H1 (cell line): ENCODE measurements at regions not wholly inside any gene's neighbourhood (a gene's known extent, or its start where the extent isn't known, plus 50 kb on each side); places are given as distances from the start of the nearest gene placed in this dataset.

ENCODE experiments used
- BRCA1 ChIP-seq: IDR thresholded peaks from 2 replicates; pipeline ENCODE4 v1.6.1; 2012; ENCODE audit warnings: low read depth, low read length, improper control_type of control experiment
- CEBPB ChIP-seq: IDR thresholded peaks from 2 replicates; pipeline ENCODE4 v1.6.1; 2012; ENCODE audit warnings: low read depth, low read length
- CHD2 ChIP-seq: IDR thresholded peaks from 2 replicates; pipeline ENCODE4 v1.6.1; 2012; ENCODE audit warnings: low read length, improper control_type of control experiment
- CREB1 ChIP-seq: IDR thresholded peaks from 2 replicates; pipeline ENCODE4 v1.6.1; 2012; ENCODE audit warnings: inconsistent platforms
- RXRA ChIP-seq: IDR thresholded peaks from 2 replicates; pipeline ENCODE4 v1.6.1; 2011; ENCODE audit warnings: low read depth, mild to moderate bottlenecking, low read length, moderate library complexity; ENCODE audit not compliant: insufficient read depth
- SP2 ChIP-seq: IDR thresholded peaks from 2 replicates; pipeline ENCODE4 v1.6.1; 2012; ENCODE audit warnings: mild to moderate bottlenecking, low read length, inconsistent platforms
- TBP ChIP-seq: IDR thresholded peaks from 2 replicates; pipeline ENCODE4 v1.6.1; 2011; ENCODE audit warnings: low read depth, low read length, improper control_type of control experiment
- TF ChIP-seq, protein P1 (sequence below): fragments of 300-600 bp; sonication (generic); IDR thresholded peaks from 2 replicates; pipeline ENCODE4 v1.7.1; 2012; ENCODE audit warnings: low read length, moderate library complexity, mild to moderate bottlenecking, inconsistent platforms; ENCODE audit not compliant: insufficient replicate concordance
- TF ChIP-seq, protein P2 (sequence below): IDR thresholded peaks from 2 replicates; pipeline ENCODE4 v1.6.1; 2012; ENCODE audit warnings: low read length, inconsistent platforms

GRCh38 chr13:48161530-48162179 lies 66.8 kb upstream of the MED4 start (continued):
- TF ChIP-seq, protein P1, sequence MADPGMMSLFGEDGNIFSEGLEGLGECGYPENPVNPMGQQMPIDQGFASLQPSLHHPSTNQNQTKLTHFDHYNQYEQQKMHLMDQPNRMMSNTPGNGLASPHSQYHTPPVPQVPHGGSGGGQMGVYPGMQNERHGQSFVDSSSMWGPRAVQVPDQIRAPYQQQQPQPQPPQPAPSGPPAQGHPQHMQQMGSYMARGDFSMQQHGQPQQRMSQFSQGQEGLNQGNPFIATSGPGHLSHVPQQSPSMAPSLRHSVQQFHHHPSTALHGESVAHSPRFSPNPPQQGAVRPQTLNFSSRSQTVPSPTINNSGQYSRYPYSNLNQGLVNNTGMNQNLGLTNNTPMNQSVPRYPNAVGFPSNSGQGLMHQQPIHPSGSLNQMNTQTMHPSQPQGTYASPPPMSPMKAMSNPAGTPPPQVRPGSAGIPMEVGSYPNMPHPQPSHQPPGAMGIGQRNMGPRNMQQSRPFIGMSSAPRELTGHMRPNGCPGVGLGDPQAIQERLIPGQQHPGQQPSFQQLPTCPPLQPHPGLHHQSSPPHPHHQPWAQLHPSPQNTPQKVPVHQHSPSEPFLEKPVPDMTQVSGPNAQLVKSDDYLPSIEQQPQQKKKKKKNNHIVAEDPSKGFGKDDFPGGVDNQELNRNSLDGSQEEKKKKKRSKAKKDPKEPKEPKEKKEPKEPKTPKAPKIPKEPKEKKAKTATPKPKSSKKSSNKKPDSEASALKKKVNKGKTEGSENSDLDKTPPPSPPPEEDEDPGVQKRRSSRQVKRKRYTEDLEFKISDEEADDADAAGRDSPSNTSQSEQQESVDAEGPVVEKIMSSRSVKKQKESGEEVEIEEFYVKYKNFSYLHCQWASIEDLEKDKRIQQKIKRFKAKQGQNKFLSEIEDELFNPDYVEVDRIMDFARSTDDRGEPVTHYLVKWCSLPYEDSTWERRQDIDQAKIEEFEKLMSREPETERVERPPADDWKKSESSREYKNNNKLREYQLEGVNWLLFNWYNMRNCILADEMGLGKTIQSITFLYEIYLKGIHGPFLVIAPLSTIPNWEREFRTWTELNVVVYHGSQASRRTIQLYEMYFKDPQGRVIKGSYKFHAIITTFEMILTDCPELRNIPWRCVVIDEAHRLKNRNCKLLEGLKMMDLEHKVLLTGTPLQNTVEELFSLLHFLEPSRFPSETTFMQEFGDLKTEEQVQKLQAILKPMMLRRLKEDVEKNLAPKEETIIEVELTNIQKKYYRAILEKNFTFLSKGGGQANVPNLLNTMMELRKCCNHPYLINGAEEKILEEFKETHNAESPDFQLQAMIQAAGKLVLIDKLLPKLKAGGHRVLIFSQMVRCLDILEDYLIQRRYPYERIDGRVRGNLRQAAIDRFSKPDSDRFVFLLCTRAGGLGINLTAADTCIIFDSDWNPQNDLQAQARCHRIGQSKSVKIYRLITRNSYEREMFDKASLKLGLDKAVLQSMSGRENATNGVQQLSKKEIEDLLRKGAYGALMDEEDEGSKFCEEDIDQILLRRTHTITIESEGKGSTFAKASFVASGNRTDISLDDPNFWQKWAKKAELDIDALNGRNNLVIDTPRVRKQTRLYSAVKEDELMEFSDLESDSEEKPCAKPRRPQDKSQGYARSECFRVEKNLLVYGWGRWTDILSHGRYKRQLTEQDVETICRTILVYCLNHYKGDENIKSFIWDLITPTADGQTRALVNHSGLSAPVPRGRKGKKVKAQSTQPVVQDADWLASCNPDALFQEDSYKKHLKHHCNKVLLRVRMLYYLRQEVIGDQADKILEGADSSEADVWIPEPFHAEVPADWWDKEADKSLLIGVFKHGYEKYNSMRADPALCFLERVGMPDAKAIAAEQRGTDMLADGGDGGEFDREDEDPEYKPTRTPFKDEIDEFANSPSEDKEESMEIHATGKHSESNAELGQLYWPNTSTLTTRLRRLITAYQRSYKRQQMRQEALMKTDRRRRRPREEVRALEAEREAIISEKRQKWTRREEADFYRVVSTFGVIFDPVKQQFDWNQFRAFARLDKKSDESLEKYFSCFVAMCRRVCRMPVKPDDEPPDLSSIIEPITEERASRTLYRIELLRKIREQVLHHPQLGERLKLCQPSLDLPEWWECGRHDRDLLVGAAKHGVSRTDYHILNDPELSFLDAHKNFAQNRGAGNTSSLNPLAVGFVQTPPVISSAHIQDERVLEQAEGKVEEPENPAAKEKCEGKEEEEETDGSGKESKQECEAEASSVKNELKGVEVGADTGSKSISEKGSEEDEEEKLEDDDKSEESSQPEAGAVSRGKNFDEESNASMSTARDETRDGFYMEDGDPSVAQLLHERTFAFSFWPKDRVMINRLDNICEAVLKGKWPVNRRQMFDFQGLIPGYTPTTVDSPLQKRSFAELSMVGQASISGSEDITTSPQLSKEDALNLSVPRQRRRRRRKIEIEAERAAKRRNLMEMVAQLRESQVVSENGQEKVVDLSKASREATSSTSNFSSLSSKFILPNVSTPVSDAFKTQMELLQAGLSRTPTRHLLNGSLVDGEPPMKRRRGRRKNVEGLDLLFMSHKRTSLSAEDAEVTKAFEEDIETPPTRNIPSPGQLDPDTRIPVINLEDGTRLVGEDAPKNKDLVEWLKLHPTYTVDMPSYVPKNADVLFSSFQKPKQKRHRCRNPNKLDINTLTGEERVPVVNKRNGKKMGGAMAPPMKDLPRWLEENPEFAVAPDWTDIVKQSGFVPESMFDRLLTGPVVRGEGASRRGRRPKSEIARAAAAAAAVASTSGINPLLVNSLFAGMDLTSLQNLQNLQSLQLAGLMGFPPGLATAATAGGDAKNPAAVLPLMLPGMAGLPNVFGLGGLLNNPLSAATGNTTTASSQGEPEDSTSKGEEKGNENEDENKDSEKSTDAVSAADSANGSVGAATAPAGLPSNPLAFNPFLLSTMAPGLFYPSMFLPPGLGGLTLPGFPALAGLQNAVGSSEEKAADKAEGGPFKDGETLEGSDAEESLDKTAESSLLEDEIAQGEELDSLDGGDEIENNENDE = no peak
- TF ChIP-seq BRCA1 (no peak), RXRA (no peak), CREB1 (no peak), CEBPB (no peak), SP2 (no peak), TBP (no peak), CHD2 (no peak)
- TF ChIP-seq, protein P2, sequence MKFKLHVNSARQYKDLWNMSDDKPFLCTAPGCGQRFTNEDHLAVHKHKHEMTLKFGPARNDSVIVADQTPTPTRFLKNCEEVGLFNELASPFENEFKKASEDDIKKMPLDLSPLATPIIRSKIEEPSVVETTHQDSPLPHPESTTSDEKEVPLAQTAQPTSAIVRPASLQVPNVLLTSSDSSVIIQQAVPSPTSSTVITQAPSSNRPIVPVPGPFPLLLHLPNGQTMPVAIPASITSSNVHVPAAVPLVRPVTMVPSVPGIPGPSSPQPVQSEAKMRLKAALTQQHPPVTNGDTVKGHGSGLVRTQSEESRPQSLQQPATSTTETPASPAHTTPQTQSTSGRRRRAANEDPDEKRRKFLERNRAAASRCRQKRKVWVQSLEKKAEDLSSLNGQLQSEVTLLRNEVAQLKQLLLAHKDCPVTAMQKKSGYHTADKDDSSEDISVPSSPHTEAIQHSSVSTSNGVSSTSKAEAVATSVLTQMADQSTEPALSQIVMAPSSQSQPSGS = no peak
- TF ChIP-seq, all 59 proteins: peak for 0
